GM21360 (cell line): ENCODE measurements at regions not wholly inside any gene's neighbourhood (a gene's known extent, or its start where the extent isn't known, plus 50 kb on each side); places are given as distances from the start of the nearest gene placed in this dataset.
"Not testable (repeated sequence)": the region's sequence is repeated elsewhere in the genome, so short reads cannot be mapped to it uniquely, and the experiment has no call there.

Experiments used
- ATAC-seq: cut with Tn5 transposase; IDR thresholded peaks from one replicate; pipeline ENCODE4 v1.9.1; 2021; ENCODE audit warnings: mild to moderate bottlenecking, moderate library complexity; ENCODE audit not compliant: unreplicated experiment

DNA sequence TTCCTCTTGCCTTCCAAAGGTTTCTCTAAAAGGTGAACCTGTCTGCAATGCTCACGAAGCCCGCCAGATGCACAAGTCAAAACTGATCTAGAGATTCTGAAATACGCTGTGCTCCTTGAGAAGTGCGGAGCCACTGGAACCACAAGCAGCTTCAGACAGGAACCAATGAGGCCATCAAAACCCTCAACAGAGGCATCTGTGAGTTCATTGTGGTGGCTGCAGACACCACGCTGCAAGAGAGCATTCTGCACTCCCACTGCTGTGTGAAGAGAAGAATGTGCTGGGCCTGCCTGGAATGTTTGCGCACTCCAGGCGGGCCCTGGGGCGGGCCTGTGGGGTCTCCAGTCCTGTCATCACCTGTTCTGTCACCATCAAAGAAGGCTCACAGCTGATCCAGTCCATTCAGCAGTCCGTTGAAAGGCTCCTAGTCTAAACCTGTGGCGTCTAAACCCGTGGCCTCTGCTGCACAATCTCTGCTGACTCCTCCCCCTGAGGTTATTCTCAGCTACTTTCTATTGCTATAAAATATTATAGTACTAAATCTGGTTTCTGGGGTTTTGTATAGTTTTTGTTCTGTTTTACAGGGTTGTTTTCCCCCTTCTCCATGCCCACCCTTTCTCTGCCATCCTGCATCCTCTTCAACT, 187.4 kb downstream of the FAM72C start:
- ATAC-seq, result not testable (repeated sequence)

DNA sequence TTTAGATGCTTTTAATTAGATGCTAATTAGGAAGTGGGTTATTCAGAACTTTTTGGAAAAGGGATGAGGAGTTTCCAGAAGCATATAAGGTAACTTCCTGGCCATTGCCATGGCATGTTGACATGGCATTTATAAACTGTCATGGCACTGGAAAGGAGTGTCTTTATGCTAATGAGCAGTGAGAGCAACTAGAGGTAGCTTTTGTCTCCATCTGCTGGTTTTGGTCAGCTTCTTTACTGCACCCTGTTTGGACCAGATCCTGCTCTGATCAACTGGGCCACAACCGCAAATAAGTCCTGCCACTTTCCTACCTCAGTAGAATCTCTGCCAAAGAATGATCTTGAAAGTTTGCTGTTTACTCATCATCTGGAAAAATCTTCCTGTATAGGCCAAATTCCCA, 193.6 kb downstream of the FAM72C start:
- ATAC-seq, result not testable (repeated sequence)

DNA sequence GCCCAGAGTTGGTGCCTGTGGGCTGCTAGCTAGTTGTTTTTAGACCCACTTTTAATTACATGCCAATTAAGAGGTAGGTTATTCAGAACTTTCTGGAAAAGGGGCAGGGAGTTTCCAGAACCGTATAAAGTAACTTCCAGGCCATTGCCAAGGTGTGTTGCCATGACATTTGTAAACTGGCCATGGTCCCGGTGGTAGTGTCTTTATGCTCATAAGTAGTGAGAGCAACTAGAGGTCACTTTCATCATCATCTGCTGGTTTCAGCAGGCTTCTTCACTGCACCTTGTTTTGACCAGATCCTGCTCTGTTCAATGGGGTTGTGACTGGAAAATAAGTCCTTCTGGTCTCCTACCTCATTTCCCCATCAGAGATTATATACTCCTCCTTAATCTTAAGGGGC, 207.0 kb downstream of the FAM72C start:
- not testable (repeated sequence) for ATAC-seq

DNA sequence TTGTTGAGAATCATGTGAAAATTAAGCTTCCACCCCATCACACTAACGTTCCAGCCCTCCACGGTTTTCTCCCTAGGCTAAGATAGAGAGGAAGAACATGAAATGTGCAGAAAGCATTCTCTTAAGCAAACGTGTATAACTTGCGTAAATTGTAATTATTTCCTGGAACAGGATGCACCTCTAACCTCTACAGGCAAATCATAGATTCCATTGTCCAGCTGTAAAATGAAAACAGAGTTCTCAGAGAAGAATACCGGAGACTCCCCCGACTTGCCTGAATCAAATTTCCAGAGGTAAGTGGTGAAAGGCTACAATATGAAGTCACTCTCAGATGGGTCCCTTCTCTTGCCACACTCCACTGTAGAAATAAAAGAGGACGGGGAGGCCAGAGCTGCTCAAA, 211.4 kb downstream of the FAM72C start:
- not testable (repeated sequence) for ATAC-seq

DNA sequence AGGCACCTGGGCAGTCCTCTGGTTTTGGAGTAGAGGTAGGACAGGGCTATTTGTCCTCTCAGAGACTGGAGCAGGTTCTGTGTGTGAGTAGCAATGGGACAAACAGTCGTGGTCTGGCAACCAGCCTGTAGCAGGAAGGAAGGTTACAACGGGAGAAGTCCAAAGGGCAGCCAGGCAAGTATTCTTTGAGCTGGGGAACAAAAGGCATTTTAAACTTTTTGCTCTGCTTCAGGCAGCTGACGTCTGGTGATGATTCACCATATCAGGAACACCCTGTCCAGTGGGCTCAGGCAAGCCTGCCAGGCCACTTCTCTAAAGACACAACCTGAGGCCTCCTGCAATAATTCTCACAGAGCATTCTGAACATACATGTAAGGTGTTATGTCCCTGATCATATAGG, 215.8 kb downstream of the FAM72C start:
- ATAC-seq, result not testable (repeated sequence)

DNA sequence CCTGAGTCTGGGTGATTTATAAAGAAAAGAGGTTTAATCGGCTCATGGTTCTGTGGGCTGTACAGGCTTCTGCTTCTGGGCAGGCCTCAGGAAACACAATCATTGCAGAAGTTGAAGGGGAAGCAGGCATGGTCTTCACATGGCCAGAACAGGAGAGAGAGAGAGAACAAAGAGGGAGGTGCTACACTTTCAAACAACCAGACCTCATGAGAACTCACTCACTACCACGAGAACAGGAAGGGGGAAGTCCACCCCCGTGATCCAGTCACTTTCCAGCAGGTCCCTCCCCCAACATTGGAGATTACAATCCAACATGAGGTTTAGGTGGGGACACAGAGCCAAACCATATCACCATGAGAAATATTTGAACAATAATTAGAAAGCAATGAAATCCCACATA, 222.9 kb downstream of the FAM72C start:
- no peak for ATAC-seq

DNA sequence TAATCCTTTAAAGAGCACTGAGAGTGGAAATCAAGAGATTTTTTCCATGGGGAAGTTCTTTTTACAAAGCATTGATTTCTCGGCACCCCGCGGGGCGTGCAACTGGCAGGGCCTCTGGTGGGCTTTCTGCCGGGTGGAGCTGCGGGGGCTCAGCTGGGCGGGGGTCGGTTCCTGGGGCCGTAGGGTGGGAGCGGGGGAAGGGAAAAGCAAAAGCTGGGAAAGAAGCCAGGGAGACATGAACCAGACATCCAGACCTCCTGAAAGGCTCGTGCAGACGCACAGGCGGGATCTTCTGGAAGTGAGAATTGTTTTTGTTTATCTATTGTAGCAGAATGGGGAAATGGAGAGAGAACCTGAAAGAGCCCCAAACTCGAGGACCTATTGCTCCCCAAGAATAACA, 235.2 kb downstream of the FAM72C start:
- ATAC-seq, result no peak

DNA sequence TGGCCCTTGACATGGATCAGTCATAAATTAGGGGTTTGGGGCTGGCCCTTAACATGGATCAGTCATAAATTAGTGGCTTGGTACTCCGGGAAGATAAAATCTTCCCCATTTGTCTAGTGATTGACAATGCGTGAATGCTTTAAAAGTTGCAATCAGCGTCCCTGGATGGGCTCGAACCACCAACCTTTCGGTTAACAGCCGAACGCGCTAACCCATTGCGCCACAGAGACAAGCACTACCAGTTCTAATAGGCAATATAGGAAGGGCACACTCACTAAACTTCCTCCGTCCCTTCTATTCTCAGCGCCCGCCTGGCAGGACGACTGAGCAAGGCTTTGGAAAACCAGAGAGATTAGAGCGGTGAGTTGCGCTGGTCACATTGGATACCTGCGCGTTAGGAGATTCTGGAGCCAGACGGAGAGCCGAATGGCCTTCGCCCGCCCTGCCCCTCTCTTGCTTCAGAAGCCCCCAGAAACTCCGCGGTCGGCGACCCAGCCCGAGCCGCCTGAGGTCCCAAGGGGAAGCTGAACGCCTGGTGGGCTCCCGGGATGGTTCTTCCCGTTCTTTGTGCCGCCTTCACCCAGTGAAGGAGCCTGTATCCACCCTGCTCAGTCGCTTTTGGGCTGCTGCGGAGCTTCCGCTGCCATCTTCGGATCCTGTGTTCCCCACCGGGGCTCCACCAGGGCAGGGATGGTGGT, 235.9 kb downstream of the FAM72C start:
- no peak for ATAC-seq

DNA sequence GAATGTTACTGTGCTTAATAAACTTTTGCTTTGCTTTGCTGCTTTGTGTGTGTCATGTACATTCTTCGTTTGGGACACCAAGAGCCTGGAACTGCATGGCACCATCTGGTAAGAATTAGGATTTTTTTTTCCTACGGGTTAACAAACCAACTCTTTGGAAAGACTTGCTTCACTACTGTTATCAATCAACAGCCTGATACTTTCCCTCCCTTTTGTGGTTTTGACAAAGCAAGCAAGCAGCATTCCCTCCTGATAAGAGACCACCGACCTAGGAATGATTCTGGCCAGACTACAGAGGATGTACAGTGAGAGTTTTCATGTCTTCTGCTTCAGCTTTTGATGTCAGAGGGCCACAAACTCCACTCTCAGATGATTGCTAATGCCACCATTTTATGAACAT, 237.5 kb downstream of the FAM72C start:
- ATAC-seq, result not testable (repeated sequence)

DNA sequence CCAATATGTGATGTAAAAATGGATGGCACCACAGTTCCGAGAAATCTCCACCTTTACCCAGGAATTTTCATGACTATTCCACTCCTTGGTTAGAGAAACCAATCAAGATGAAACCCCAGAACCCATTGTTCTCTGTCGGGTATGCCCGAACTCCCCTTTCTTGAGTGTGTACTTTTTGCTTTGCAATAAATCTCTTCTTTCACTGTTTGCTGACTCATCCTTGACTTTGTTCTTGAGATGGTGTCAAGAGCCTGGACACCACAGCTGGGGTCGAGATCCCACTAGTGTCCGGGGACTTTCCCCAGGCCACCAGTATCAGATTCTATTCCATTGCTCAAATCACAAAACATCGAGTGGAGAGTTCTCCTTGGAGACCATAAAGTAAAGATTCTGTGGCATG, 240.9 kb downstream of the FAM72C start:
- not testable (repeated sequence) for ATAC-seq

DNA sequence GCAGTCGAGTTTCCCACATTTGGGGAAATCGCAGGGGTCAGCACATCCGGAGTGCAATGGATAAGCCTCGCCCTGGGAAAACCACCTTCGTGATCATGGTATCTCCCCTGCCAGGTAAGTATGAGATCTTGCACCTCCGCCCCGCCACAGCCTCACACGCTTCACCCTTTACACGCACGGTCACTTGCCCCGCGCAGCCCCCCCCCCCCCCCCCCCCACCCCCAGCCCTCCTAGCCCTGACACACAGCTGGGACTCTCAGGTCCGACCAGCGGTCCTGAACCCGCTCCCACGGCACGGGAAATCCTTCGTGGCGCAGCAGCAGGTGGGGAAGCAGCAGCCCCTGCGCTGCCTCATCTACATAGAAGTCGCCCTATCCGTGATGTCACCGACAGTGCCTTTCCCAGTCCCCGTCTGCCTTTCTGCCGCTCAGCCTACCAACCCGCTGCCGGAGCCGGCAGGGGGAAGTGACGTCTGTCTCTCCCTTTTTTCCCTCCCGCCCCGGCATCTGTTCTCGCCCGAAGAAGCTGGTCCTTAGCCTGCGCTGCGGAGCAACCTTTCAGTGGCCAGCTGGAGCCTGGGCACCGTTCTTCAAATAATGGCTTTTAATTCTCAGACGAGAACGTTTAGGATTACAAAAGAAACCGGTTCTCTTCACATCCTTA, 242.2 kb downstream of the FAM72C start:
- peak; percentile 75 for ATAC-seq

DNA sequence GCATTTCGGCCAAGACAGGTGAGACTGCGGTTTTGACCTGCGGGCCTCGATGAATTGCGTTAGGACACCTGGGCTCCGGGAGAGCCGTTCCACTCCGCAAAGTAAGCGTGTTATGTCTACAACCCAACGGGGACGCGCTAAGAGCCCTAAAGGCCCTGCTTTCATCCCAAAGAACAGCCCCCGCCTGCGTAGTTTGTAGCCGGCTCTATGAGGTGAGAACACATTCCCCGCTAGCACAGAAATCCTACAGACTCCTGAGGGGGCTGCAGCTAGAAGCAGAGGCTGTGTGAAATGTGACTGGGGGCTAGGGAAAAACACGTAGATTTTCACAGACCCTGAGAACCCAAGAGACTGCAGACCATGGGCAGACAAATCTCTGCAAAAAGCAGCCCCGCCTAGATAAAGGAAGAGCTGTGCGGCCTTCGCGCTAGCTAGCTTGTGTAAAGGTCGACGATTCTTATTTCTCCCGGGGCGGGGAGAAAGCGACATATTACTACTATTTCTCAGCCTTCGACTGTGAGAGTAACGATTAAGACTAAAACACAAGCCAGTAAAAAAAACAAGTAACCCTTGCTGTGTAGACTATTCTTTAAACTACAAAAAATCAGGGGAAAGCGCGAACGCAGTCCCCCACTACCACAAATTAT, 242.9 kb downstream of the FAM72C start:
- ATAC-seq, result peak; percentile 95

DNA sequence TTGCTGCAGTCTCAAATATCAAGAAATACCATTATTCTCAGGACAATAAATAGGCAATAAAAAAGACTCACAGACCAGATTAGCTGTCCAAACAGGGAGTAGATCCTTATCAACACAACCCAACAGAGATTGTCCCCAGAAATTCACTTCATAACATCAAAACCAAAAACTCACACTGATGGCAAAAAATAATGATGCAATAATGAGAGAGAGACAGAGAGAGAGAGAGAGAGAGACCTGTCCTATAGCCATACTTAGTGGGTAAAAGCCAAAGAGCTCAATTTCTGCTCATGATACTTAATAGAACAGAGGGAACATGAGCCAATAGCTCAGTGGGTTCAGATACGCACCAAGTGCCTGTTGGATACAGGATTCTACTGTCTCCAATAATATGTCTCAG, 244.5 kb downstream of the FAM72C start:
- no peak for ATAC-seq

DNA sequence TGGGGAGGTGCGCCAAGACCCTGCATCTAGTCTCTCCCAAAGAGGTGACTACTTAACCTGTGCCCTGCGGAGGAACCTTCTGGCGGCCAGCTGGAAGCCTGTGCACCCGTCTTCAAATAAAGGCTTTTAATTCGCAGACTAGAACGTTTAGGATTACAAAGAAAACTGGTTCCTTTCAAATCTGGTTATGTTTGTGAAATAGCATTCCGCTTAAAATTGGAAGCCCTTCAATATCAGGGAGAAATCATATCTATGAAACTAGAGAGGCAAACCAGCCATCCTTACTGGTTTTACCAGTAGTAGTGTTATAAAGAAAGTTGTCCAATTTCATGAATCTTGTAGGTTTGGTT, 250.8 kb downstream of the FAM72C start:
- ATAC-seq, result no peak

DNA sequence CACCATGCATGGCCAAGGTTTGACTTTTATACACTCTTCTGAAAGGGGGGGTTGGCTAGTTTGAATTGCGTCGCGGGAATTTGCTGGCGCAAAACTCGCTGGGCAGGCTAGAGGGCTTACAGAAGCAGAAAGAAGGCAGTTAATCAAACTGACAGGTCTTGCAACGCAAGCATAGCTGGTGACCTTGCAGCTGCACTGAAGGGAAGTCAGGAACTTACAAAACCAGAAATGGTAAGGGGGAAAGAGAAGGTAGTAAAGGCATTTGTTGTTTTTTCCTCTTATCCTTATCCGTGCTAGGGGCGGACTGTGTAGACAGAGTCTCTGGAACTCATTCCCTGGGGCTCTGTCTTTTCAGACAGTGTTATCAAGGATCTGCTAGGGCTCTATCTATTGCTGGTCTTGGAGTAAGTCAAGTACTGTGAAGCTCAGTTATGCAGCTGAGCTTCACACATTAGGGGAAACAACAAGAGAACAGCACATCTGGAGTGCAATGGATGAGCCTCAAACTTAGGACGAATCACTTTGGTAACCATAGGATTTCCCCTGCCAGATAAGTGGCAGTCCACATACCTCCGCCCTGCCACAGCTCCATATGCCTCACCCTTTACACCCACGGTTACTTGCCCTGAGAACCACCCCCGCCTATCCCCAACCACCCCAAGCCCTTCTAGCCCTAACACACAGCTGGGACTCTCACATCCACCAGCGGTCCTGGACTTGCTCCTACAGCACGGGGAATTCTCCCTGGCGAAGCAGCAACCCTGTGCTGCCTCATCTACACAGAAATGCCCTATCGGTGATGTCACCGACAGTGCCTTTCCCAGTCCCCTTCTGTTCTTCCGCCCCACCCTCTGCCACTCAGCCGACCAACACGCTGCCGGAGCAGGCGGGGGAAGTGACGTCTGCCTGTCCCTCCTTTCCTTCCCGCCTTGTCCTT, 251.4 kb downstream of the FAM72C start:
- ATAC-seq, result no peak

DNA sequence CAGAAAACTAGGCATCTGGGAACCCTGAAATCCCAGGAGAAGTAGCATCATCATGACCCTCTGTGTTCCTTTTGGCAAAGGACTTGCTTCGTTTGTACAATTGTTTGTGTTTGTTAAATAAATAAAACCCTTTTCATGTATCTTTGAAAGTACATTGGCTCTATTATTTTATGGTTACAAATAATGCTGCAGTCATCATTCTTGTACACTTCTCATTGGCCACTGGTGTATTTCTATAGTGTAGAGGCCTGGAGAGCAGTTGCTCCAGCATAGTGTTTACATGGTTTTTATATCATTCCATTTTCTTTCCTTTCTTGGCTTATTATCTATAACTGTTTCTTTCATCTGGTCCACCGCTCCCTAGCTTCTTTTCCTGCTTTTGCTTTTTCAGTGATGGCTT, 253.3 kb downstream of the FAM72C start:
- ATAC-seq, result no peak

DNA sequence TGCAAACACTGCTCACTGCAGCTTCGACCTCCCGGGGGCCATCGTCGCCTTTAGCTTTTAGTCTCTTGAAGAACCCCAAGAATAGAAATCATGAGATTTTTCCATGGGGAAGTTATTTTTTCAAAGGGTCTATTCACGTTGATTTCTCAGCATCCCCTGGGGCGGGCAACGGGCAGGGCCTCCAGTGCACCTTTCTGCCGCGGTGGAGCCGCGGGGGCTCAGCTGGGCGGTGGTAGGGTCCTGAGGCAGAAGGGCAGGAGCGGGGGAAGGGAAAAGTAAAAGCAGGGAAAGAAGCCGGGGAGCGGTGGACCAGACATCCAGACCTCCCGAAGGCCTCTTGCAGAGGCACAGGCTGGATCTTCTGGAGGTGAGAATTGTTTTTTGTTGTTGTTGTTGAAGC, 253.8 kb downstream of the FAM72C start:
- ATAC-seq, result no peak

DNA sequence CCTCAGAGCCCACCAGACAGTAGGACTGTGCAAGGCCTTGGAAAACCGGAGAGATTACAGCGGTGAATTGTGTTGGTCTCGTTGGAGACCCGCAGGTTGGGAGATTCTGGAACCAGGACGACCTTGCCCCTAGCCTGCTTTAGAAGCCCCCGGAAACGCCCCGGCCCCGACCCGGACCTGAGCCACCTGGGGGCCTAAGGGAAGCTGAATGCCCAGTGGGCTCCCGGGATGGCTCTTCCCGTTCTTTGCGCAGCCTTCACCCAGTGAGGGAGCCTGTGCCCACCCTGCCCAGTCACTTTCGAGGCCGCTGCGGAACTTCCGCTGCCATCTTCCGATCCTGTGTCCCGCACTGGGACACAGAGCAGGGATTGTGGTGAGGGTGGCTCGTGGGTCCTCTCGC, 254.4 kb downstream of the FAM72C start:
- no peak for ATAC-seq

DNA sequence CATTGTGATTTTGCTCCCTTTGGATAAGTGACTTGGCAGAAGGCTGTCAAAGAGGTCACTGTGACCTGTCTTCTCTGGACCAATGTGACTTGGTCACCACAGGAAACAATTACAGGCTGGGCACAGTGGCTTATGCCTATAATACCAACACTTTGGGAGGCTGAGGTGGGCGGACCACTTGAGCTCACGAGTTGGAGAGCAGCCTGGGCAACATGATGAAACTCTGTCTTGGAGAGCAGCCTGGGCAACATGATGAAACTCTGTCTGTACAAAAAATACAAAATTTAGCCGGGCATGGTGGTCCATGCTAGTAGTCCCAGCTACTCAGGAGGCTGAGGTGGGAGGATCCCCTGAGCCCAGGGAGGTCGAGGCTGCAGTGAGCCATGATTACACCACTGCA, 256.9 kb downstream of the FAM72C start:
- not testable (repeated sequence) for ATAC-seq

DNA sequence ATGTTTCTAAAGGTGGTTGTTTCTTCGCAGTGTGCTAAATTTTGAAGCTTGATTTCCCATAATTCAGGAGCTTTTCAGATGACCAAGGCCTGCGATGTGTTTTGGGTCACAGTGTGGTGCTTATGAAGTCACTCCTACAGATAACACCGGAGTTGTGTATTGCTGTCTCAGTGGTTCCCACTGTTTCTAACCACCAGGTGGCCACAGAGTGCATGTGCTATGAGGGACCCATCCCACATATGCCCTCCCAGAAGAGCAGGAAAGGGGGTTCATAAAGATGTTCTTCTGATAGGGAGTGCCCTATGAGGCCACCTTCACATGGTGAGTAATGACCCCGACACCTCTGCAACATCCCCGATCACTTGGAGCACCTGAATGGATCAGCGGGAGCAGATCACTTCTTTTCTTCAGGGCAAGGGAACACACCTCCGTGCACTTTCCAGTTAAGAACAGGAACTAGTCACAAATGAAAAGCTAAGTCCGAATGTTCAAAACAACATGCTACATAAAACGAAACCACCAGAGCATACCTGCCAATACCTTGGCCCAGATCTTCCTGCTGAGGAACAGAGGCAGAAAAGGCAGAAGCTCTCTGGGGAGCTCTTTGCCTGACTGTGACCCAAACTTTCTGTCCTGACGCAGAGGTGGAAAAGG, 262.1 kb downstream of the FAM72C start:
- ATAC-seq, result not testable (repeated sequence)
